ENCODE measurements at regions not wholly inside any gene's neighbourhood (a gene's known extent, or its start where the extent isn't known, plus 50 kb on each side); places are given as distances from the start of the nearest gene placed in this dataset.

GRCh38 chr21:25080141-25080540 is 527.1 kb downstream of the MRPL39 start:
- H3K36me3 ChIP-seq (replicated peaks; ENCODE audit: insufficient read depth, low read length), result no peaks in the 10 kb centered on the region
- no peaks in the 10 kb centered on the region for H4K20me1 ChIP-seq (ENCODE audit: insufficient read depth, low read length)
- no peak overlapping the region for H3K27ac ChIP-seq (ENCODE audit: low read length)
- no peaks in the 10 kb centered on the region for H3F3A ChIP-seq (ENCODE audit: insufficient read depth, low read length)
- H3K27me3 ChIP-seq (replicated peaks; ENCODE audit: insufficient read depth, low read length), result no peaks in the 10 kb centered on the region
- no peak overlapping the region for H3K4me3 ChIP-seq (ENCODE audit: low read length)
- H3K4me1 ChIP-seq (ENCODE audit: low read length), result no peaks in the 10 kb centered on the region
- no peak overlapping the region for H2AFZ ChIP-seq (ENCODE audit: low read length)
- no peak for DNase-seq
- H3K4me2 ChIP-seq (ENCODE audit: low read depth, low read length), result no peak overlapping the region
- no peaks in the 10 kb centered on the region for H3K9me3 ChIP-seq (replicated peaks; ENCODE audit: insufficient read depth, low read length)
- TF ChIP-seq EZH2 (optimal IDR thresholded peaks at IDR 0.05; ENCODE audit: low read depth, low read length), result no peak
- no peak for TF ChIP-seq EZH2phosphoT487 (IDR thresholded peaks at IDR 0.05; ENCODE audit: low read length)
- no peak for TF ChIP-seq CTCF (IDR thresholded peaks at IDR 0.05; ENCODE audit: low read length)
- H3K9me2 ChIP-seq (replicated peaks; ENCODE audit: insufficient read depth, low read length), result no peaks in the 10 kb centered on the region
- no peak overlapping the region for H3K9ac ChIP-seq (ENCODE audit: low read length)
- H3K79me2 ChIP-seq (ENCODE audit: low read length), result no peaks in the 10 kb centered on the region

- Histone ChIP-seq H3K27me3 (replicated peaks; ENCODE audit: insufficient read depth, low read length) (no peaks in the 10 kb centered on the region), H3K27ac (ENCODE audit: low read length) (no peak overlapping the region), H2AFZ (ENCODE audit: low read length) (no peak overlapping the region), H3K36me3 (replicated peaks; ENCODE audit: insufficient read depth, low read length) (no peaks in the 10 kb centered on the region), H3K79me2 (ENCODE audit: low read length) (no peaks in the 10 kb centered on the region), H3K9ac (ENCODE audit: low read length) (no peak overlapping the region), H3K4me1 (ENCODE audit: low read length) (no peaks in the 10 kb centered on the region), H3K4me3 (ENCODE audit: low read length) (no peak overlapping the region), H4K20me1 (ENCODE audit: insufficient read depth, low read length) (no peaks in the 10 kb centered on the region), H3K4me2 (ENCODE audit: low read depth, low read length) (no peak overlapping the region), H3K9me3 (replicated peaks; ENCODE audit: insufficient read depth, low read length) (no peaks in the 10 kb centered on the region), H3K9me2 (replicated peaks; ENCODE audit: insufficient read depth, low read length) (no peaks in the 10 kb centered on the region), H3F3A (ENCODE audit: insufficient read depth, low read length) (no peaks in the 10 kb centered on the region)
- no peak for DNase-seq
- TF ChIP-seq EZH2 (optimal IDR thresholded peaks at IDR 0.05; ENCODE audit: low read depth, low read length), result no peak
- TF ChIP-seq EZH2phosphoT487 (IDR thresholded peaks at IDR 0.05; ENCODE audit: low read length), result no peak
- TF ChIP-seq CTCF (IDR thresholded peaks at IDR 0.05; ENCODE audit: low read length), result no peak
Measured at GRCh38 chr21:25079053-25079452, 528.2 kb downstream of the MRPL39 start.

GRCh38 chr21:25062061-25062460 is 545.2 kb downstream of the MRPL39 start:
- Histone ChIP-seq H3K9me2 (replicated peaks; ENCODE audit: insufficient read depth, low read length) (no peaks in the 10 kb centered on the region), H3K9ac (ENCODE audit: low read length) (no peak overlapping the region), H3K79me2 (ENCODE audit: low read length) (no peaks in the 10 kb centered on the region), H3K4me1 (ENCODE audit: low read length) (no peaks in the 10 kb centered on the region), H3K27ac (ENCODE audit: low read length) (no peak overlapping the region), H3K36me3 (replicated peaks; ENCODE audit: insufficient read depth, low read length) (no peaks in the 10 kb centered on the region), H2AFZ (ENCODE audit: low read length) (no peak overlapping the region), H3K4me2 (ENCODE audit: low read depth, low read length) (no peak overlapping the region), H3K4me3 (ENCODE audit: low read length) (no peak overlapping the region), H3K9me3 (replicated peaks; ENCODE audit: insufficient read depth, low read length) (no peaks in the 10 kb centered on the region), H4K20me1 (ENCODE audit: insufficient read depth, low read length) (no peaks in the 10 kb centered on the region), H3K27me3 (replicated peaks; ENCODE audit: insufficient read depth, low read length) (no peaks in the 10 kb centered on the region), H3F3A (ENCODE audit: insufficient read depth, low read length) (no peaks in the 10 kb centered on the region)
- no peak for TF ChIP-seq EZH2 (optimal IDR thresholded peaks at IDR 0.05; ENCODE audit: low read depth, low read length)
- TF ChIP-seq EZH2phosphoT487 (IDR thresholded peaks at IDR 0.05; ENCODE audit: low read length), result no peak
- TF ChIP-seq CTCF (IDR thresholded peaks at IDR 0.05; ENCODE audit: low read length), result no peak
- no peak for DNase-seq
